ENCODE measurements at regions not wholly inside any gene's neighbourhood (a gene's known extent, or its start where the extent isn't known, plus 50 kb on each side); places are given as distances from the start of the nearest gene placed in this dataset.

GRCh38 chr9:7507566-7508270 lies 291.9 kb downstream of the DMAC1 start:
- TF ChIP-seq CTCF (IDR thresholded peaks at IDR 0.05; ENCODE audit: insufficient read depth, low read length, poor library complexity, severe bottlenecking) (no peak), EZH2phosphoT487 (conservative IDR thresholded peaks at IDR 0.05; ENCODE audit: low read length) (no peak)

All from SU-DHL-6 (cell line).